ENCODE measurements at regions not wholly inside any gene's neighbourhood (a gene's known extent, or its start where the extent isn't known, plus 50 kb on each side); places are given as distances from the start of the nearest gene placed in this dataset.

DNA sequence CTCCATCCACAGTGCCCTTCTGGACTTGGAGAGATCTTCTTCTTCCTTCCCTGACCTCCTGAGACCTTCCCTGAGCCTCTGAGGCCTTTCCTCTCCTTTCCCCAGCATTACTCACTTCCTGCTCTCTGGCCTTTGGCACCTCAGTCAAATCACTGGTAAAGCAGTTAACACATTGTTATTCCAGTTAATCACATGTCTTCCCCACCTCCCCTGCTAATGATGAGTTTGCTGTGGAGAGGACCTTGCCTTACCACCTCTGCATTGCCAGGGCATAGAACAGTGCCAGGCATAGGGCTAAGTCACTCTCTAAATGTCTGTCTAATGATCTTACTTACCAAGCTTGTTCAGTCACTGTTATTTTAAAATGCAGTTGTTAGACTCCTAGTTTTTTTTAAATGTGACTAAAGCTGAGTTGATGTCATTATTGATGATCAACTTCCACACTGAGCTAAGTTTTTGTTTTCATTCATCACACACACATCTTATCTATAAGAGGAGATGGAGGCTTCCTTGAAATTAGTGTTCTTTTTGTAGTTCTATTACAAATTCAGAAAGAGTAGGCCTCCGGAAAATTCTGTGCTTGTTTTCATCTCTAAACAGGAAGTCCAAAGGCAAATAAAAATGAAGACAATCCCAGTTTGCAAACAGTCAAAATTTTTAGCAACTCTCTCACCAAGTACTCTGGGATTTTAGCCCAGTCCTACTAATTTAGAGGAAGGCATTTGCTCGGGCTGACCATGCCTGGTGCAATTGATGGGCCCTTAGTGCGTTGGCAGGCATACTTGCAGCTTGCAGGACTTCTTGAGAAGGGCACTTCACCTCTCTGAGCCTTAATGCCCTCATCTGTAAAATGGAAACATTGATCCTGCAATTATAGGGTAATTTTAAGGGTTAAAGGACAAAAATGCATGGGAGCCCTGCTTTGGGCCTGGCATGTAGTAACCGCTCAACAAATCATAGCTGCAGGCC, 113.7 kb upstream of the SPRED2 start:
- H3K27me3 ChIP-seq (replicated peaks; ENCODE audit: insufficient read depth), result no peaks in the 10 kb centered on the region
- H3K9me3 ChIP-seq, result no peaks in the 10 kb centered on the region
- peaks cover 0 to 12% of the 10 kb centered on the region in 2 donors for H3K4me1 ChIP-seq (ENCODE audit: control insufficient read depth in 1 of 2, low read depth in 2 of 2)
- no peaks in the 10 kb centered on the region for H3K36me3 ChIP-seq
- H3K27ac ChIP-seq, result peak overlapping the region in 1 of 2 donors; percentile 24
- DNase-seq (ENCODE audit: low spot score) (no peak), ATAC-seq (ENCODE audit: insufficient number of reproducible peaks, low FRiP score, low read depth) (no peak)
- TF ChIP-seq, protein P1, sequence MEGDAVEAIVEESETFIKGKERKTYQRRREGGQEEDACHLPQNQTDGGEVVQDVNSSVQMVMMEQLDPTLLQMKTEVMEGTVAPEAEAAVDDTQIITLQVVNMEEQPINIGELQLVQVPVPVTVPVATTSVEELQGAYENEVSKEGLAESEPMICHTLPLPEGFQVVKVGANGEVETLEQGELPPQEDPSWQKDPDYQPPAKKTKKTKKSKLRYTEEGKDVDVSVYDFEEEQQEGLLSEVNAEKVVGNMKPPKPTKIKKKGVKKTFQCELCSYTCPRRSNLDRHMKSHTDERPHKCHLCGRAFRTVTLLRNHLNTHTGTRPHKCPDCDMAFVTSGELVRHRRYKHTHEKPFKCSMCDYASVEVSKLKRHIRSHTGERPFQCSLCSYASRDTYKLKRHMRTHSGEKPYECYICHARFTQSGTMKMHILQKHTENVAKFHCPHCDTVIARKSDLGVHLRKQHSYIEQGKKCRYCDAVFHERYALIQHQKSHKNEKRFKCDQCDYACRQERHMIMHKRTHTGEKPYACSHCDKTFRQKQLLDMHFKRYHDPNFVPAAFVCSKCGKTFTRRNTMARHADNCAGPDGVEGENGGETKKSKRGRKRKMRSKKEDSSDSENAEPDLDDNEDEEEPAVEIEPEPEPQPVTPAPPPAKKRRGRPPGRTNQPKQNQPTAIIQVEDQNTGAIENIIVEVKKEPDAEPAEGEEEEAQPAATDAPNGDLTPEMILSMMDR (IDR thresholded peaks at IDR 0.05), result no peak
- no peak overlapping the region for H3K4me3 ChIP-seq

DNA sequence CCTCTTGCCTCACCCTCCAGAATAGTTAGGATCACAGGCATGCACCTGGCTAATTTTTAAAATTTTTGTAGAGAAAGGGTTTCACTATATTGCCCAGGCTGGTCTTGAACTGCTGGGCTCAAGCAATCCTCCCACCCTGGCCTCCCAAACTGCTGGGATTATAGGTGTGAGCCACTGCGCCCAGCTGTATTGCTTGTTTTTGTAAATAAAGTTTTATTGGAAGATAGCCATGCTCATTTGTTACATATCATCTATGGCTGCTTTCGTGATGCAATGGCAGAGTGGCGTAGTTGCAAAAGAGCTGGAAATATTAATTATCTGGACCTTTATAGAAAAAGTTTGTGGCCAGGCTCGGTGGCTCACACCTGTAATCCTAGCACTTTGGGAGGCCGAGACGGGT, 109.4 kb upstream of the SPRED2 start:
- H3K27ac ChIP-seq, result no peak overlapping the region
- ATAC-seq (ENCODE audit: insufficient number of reproducible peaks, low FRiP score, low read depth), result no peak
- no peaks in the 10 kb centered on the region for H3K36me3 ChIP-seq
- no peak overlapping the region for H3K4me3 ChIP-seq
- H3K4me1 ChIP-seq (ENCODE audit: control insufficient read depth in 1 of 2, low read depth in 2 of 2), result peaks cover 0 to 12% of the 10 kb centered on the region in 2 donors
- TF ChIP-seq, protein P1 (IDR thresholded peaks at IDR 0.05), result no peak
- no peaks in the 10 kb centered on the region for H3K27me3 ChIP-seq (replicated peaks; ENCODE audit: insufficient read depth)
- H3K9me3 ChIP-seq, result no peaks in the 10 kb centered on the region
- DNase-seq (ENCODE audit: low spot score), result no peak

GRCh38 chr2:65539633-65540032, 107.2 kb upstream of the SPRED2 start:
- H3K9me3 ChIP-seq, result no peaks in the 10 kb centered on the region
- DNase-seq (ENCODE audit: low spot score) (no peak), ATAC-seq (ENCODE audit: insufficient number of reproducible peaks, low FRiP score, low read depth) (no peak)

GRCh38 chr2:65537651-65538385, 105.4 kb upstream of the SPRED2 start:
- H3K4me1 ChIP-seq (ENCODE audit: control insufficient read depth in 1 of 2, low read depth in 2 of 2), result no peaks in the 10 kb centered on the region
- no peak overlapping the region for H3K4me3 ChIP-seq
- DNase-seq (ENCODE audit: low spot score), result no peak

More at GRCh38 chr2:65539633-65540032, 107.2 kb upstream of the SPRED2 start:
- no peaks in the 10 kb centered on the region for H3K27me3 ChIP-seq (replicated peaks; ENCODE audit: insufficient read depth)
- H3K4me1 ChIP-seq (ENCODE audit: control insufficient read depth in 1 of 2, low read depth in 2 of 2), result no peaks in the 10 kb centered on the region
- TF ChIP-seq, protein P1 (IDR thresholded peaks at IDR 0.05), result no peak
- H3K36me3 ChIP-seq, result no peaks in the 10 kb centered on the region
- no peak overlapping the region for H3K27ac ChIP-seq
- no peak overlapping the region for H3K4me3 ChIP-seq

More at GRCh38 chr2:65537651-65538385, 105.4 kb upstream of the SPRED2 start:
- Histone ChIP-seq H3K27ac (no peak overlapping the region), H3K27me3 (replicated peaks; ENCODE audit: insufficient read depth) (no peaks in the 10 kb centered on the region), H3K36me3 (no peaks in the 10 kb centered on the region), H3K9me3 (no peaks in the 10 kb centered on the region)
- TF ChIP-seq, protein P1 (IDR thresholded peaks at IDR 0.05), result no peak
- no peak for ATAC-seq (ENCODE audit: insufficient number of reproducible peaks, low FRiP score, low read depth)
